SH-SY5Y (cell line): ENCODE measurements at regions not wholly inside any gene's neighbourhood (a gene's known extent, or its start where the extent isn't known, plus 50 kb on each side); places are given as distances from the start of the nearest gene placed in this dataset.

Experiments
- GATA2 ChIP-seq: IDR thresholded peaks from 2 replicates; pipeline ENCODE4 v1.6.1; 2011; ENCODE audit warnings: mild to moderate bottlenecking, low read depth, low read length
- GATA3 ChIP-seq: IDR thresholded peaks from 2 replicates; pipeline ENCODE4 v1.6.1; 2011; ENCODE audit warnings: low read depth, mild to moderate bottlenecking, low read length, moderate library complexity

GRCh38 chr3:181431748-181432147 is 280.0 kb upstream of the SOX2 start:
- no peak for TF ChIP-seq GATA3
- TF ChIP-seq GATA2, result no peak
